NB4 (cell line): ENCODE measurements at regions not wholly inside any gene's neighbourhood (a gene's known extent, or its start where the extent isn't known, plus 50 kb on each side); places are given as distances from the start of the nearest gene placed in this dataset.

Experiments
- DNase-seq: peaks from one replicate; pipeline ENCODE4 v3.0.0; 2010; ENCODE audit warnings: low read depth
- H3K4me3 ChIP-seq: one replicate; pipeline ENCODE4 v1.5.1; 2011; ENCODE audit warnings: mild to moderate bottlenecking, low read depth, low read length, moderate library complexity
- CTCF ChIP-seq: IDR thresholded peaks from one replicate; pipeline ENCODE4 v1.5.1; 2012; ENCODE audit warnings: low read depth, low read length
- MAX ChIP-seq: IDR thresholded peaks from 2 replicates; pipeline ENCODE4 v1.6.1; 2011; ENCODE audit warnings: low read depth, low read length
- MYC ChIP-seq: IDR thresholded peaks from 2 replicates; pipeline ENCODE4 v1.6.1; 2011; ENCODE audit warnings: low read depth, low read length
- POLR2A ChIP-seq: IDR thresholded peaks from 2 replicates; pipeline ENCODE4 v1.6.1; 2011; ENCODE audit warnings: mild to moderate bottlenecking; ENCODE audit not compliant: insufficient read length; ENCODE audit errors: extremely low read depth

- no peak for TF ChIP-seq MYC
- TF ChIP-seq MAX, result no peak
- no peak for TF ChIP-seq POLR2A
- no peak for TF ChIP-seq CTCF
- H3K4me3 ChIP-seq, result no peak overlapping the region
- no peak for DNase-seq
Observed at GRCh38 chr6:104409913-104410312, 449.8 kb downstream of the HACE1 start.

GRCh38 chr6:104407957-104408356 is 451.8 kb downstream of the HACE1 start:
- no peak for TF ChIP-seq POLR2A
- no peak for TF ChIP-seq MYC
- no peak for TF ChIP-seq CTCF
- TF ChIP-seq MAX, result no peak
- DNase-seq, result no peak
- H3K4me3 ChIP-seq, result no peak overlapping the region

GRCh38 chr6:104404377-104404776 is 455.3 kb downstream of the HACE1 start:
- TF ChIP-seq POLR2A (no peak), MAX (no peak), MYC (no peak), CTCF (no peak)
- DNase-seq, result no peak
- H3K4me3 ChIP-seq, result no peak overlapping the region

GRCh38 chr6:104402572-104402971 is 457.1 kb downstream of the HACE1 start:
- no peak overlapping the region for H3K4me3 ChIP-seq
- no peak for DNase-seq
- TF ChIP-seq CTCF (no peak), MAX (no peak), POLR2A (no peak), MYC (no peak)

GRCh38 chr6:104401926-104402325 is 457.8 kb downstream of the HACE1 start:
- no peak overlapping the region for H3K4me3 ChIP-seq
- TF ChIP-seq POLR2A (no peak), MYC (no peak), MAX (no peak), CTCF (no peak)
- no peak for DNase-seq

- DNase-seq, result no peak
- no peak overlapping the region for H3K4me3 ChIP-seq
- TF ChIP-seq MYC, result no peak
- no peak for TF ChIP-seq CTCF
- no peak for TF ChIP-seq POLR2A
- TF ChIP-seq MAX, result no peak
Observed at GRCh38 chr6:104400844-104401243, 458.9 kb downstream of the HACE1 start.
